CD1c-positive myeloid dendritic cell (primary cell): ENCODE measurements at regions not wholly inside any gene's neighbourhood (a gene's known extent, or its start where the extent isn't known, plus 50 kb on each side); places are given as distances from the start of the nearest gene placed in this dataset.

Source experiments
- DNase-seq: peaks from one replicate; pipeline ENCODE4 v3.0.0-alpha.2; 2016; ENCODE audit errors: extremely low spot score

DNA sequence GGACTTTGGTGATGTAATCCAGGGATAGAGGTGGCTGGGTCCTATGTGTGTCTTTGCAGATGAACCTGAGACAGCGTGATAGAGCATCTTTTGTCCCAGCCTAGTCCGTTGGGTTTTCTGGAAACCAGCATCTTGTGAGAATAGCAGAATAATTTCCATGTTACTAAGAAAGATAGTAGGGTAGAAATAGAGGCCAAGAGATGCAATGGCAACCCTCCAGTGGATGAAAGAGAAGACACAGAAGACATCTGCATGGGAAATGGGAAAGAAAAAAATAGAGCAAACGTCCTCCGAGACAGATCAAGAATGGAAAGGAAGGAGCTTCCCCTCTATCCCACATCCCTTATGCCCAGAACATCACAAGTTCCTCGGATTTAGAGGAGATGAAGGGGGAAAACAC is 409.3 kb upstream of the TMEM132C start:
- DNase-seq = no peak

GRCh38 chr12:127860536-127860935 is 406.4 kb upstream of the TMEM132C start:
- no peak for DNase-seq

GRCh38 chr12:127861406-127861805 is 405.6 kb upstream of the TMEM132C start:
- DNase-seq = no peak

- no peak for DNase-seq
These were observed 393.7 kb upstream of the TMEM132C start for GRCh38 chr12:127873306-127873705.

GRCh38 chr12:127881371-127882140 is 385.4 kb upstream of the TMEM132C start:
- no peak for DNase-seq

DNA sequence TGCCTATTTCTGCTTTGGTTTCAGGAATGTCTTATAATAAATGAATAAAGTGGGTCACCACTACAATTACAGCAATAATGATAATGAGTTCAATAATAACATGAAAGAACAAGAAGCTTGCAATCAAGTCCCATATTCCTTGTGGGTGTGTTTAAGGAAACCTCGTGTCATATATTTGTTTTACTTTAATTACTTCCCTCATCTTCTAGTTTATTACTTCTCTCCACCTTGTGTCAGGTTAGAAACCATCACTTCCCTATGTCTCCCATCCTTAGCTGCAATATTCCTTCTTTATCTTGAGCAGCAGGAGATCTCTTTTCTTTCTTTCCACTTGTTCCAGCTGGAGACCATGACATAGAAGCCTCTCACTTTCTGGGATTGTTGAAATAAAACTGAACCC is 384.0 kb upstream of the TMEM132C start:
- DNase-seq = no peak

- no peak for DNase-seq
These were observed 380.8 kb upstream of the TMEM132C start for GRCh38 chr12:127885954-127886750.

GRCh38 chr12:127886827-127887226 is 380.1 kb upstream of the TMEM132C start:
- no peak for DNase-seq

- no peak for DNase-seq
These were observed 377.8 kb upstream of the TMEM132C start for GRCh38 chr12:127888943-127889719.

DNA sequence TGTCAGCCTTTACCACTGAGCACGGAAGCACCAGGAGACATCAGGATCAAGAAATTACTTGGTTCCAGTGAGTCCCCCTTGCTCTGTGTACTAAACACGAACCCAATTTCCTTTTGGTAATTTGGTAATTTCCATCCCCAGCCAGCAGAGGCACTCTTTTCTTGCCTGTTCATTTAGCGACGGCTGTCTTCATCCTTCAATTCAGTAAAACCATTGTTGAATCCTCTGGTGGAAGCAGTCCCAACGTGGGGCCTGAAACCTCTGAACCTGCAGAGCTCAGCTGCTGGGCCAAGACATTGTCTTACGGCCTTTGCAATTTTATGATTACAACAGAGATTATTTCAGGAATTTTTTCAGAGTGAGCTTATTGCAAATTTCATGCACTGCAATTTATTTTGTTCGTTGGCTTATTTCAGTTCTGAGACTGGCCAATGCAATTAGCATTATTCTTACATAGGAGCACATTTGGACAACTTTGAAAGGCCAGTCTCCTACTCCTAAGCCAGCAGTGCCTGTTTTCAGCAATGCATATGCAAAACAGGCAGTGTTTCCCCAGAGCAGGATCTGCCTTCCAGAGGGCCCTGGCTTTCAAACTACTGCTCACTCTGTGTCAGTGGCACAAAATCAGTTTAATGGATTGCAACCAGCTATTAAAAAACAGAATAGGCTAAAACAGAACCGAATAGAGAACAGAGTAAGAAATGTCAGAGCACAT is 372.9 kb upstream of the TMEM132C start:
- no peak for DNase-seq

GRCh38 chr12:127896661-127897060 is 370.3 kb upstream of the TMEM132C start:
- no peak for DNase-seq

- no peak for DNase-seq
These were observed 368.4 kb upstream of the TMEM132C start for GRCh38 chr12:127898616-127899015.

GRCh38 chr12:127899971-127900370 is 367.0 kb upstream of the TMEM132C start:
- no peak for DNase-seq

DNA sequence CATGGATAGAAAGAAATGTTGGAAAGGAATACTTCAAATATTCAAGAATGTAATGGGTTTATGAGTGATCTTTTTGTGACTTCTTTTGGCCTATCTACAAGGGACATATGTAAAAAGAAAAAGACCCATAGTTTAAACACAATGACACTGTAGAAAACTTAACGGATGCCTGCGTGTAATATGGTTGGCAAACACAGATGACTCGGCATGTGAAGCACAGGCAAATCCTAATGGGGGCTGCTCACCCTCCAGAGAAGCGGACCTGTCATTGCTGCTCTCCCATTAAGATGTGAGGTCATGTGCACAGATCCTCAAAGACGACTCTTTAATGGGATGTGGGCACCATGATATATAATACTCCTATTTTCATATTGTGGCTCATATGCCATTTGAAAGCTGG is 366.6 kb upstream of the TMEM132C start:
- DNase-seq = no peak

GRCh38 chr12:127903146-127903545 is 363.8 kb upstream of the TMEM132C start:
- DNase-seq = no peak

DNA sequence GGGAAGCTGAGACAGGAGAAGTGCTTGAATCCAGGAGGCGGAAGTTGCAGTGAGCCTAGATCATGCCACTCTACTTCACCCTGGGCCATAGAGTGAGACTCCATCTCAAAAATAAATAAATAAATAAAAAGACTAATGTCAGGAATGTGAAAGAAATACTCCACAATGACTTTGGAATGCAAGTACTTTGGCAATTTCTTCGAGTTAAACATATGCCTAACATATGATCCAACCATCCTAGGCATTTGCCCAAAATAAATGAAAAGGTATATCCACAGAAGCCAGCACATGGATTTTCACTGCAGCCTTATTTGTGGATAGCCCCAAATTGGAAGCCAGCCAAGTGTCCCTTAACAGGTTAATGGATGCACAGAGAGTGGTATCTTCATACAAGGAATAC is 357.9 kb upstream of the TMEM132C start:
- no peak for DNase-seq

- DNase-seq = no peak
These were observed 355.7 kb upstream of the TMEM132C start for GRCh38 chr12:127911291-127911690.

- no peak for DNase-seq
These were observed 354.8 kb upstream of the TMEM132C start for GRCh38 chr12:127912035-127912665.

DNA sequence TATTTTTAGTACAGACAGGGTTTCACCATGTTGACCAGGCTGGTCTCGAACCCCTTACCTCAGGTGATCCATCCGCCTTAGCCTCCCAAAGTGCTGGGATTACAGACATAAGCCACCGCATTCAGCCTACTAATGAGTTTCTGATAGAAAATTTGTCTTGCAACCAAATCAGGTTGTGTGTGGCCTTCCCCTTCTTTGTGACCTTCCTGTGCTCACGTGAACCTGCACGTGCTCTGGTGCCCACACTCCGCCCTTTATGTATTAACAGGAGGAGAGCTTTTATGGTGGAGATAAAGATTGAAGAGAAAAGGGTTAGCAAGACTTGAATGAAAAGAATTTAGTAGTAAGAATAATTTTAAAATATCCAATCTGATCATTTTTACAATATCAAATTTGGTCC is 343.5 kb upstream of the TMEM132C start:
- no peak for DNase-seq

GRCh38 chr12:127925971-127926370 is 341.0 kb upstream of the TMEM132C start:
- no peak for DNase-seq

DNA sequence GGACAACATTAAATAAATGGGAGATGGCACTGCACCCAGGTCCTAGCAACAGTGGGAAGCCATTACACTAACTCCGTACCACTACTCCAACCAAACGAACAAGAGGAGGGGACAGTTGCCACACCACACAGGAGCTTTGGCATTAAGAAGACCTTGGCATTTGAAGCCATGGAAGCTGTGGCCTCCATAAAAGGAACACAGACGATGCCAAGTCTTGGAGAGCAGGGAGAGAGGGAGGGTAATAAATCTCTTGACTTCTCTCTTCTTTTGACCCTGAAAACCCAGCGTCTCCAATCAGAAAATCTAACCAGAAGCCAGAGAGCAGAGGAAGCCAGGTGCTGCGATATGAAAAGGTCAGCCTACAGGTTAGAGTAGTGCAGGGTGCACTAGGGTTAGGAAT is 338.8 kb upstream of the TMEM132C start:
- DNase-seq = no peak
